ENCODE measurements at regions not wholly inside any gene's neighbourhood (a gene's known extent, or its start where the extent isn't known, plus 50 kb on each side); places are given as distances from the start of the nearest gene placed in this dataset.

DNA sequence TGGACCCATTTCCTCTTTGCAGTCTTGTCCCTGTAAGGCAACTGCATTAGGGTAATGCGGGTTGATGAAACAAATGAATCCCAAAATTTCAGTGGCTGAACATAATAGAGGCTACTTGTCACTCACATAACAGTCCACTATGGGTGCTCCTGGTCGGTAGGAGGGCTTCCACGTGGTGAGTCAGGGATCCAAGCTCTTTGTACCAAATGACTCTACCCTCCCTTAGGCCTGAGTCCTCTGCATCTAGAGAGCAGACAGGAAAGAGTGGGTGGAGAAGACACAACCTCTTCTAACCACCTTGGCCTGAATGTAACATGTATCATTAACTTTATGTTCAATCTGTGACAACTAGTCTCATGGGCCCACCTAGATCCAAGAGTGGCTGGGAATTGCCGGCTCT is 86.2 kb upstream of the HAAO start:
- TF ChIP-seq TAF1 (IDR thresholded peaks at IDR 0.05; ENCODE audit: borderline replicate concordance, insufficient read depth, low read length) = no peak
- TF ChIP-seq, protein P1, sequence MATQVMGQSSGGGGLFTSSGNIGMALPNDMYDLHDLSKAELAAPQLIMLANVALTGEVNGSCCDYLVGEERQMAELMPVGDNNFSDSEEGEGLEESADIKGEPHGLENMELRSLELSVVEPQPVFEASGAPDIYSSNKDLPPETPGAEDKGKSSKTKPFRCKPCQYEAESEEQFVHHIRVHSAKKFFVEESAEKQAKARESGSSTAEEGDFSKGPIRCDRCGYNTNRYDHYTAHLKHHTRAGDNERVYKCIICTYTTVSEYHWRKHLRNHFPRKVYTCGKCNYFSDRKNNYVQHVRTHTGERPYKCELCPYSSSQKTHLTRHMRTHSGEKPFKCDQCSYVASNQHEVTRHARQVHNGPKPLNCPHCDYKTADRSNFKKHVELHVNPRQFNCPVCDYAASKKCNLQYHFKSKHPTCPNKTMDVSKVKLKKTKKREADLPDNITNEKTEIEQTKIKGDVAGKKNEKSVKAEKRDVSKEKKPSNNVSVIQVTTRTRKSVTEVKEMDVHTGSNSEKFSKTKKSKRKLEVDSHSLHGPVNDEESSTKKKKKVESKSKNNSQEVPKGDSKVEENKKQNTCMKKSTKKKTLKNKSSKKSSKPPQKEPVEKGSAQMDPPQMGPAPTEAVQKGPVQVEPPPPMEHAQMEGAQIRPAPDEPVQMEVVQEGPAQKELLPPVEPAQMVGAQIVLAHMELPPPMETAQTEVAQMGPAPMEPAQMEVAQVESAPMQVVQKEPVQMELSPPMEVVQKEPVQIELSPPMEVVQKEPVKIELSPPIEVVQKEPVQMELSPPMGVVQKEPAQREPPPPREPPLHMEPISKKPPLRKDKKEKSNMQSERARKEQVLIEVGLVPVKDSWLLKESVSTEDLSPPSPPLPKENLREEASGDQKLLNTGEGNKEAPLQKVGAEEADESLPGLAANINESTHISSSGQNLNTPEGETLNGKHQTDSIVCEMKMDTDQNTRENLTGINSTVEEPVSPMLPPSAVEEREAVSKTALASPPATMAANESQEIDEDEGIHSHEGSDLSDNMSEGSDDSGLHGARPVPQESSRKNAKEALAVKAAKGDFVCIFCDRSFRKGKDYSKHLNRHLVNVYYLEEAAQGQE (IDR thresholded peaks at IDR 0.05; ENCODE audit: insufficient read depth in 1 of 2, low read depth in 2 of 2, low read length in 2 of 2) = no peak
- no peak for TF ChIP-seq POLR2AphosphoS5 (IDR thresholded peaks at IDR 0.05; ENCODE audit: low read depth, low read length)

Data from PFSK-1 (cell line).